Urinary bladder (tissue), 3 donors: ENCODE measurements at regions not wholly inside any gene's neighbourhood (a gene's known extent, or its start where the extent isn't known, plus 50 kb on each side); places are given as distances from the start of the nearest gene placed in this dataset.

Source experiments
- DNase-seq: peaks from one replicate; pipeline ENCODE4 v3.0.0-alpha.2; 2015; ENCODE audit errors: extremely low spot score
- H3K27ac ChIP-seq: one replicate; pipeline ENCODE4 v1.5.1; 2013; ENCODE audit warnings: low read depth, mild to moderate bottlenecking, moderate library complexity
- H3K36me3 ChIP-seq: one replicate; pipeline ENCODE4 v1.6.1; 2013; ENCODE audit warnings: mild to moderate bottlenecking, moderate library complexity; ENCODE audit not compliant: insufficient read depth
- H3K4me1 ChIP-seq: one replicate; pipeline ENCODE4 v1.6.1; 2013; ENCODE audit warnings: mild to moderate bottlenecking, moderate library complexity; ENCODE audit not compliant: insufficient read depth
- H3K4me3 ChIP-seq: one replicate; pipeline ENCODE4 v1.5.1; 2013; ENCODE audit warnings: low read depth, low read length
- WGBS: extraction: QIAGEN DNeasy Blood & Tissue Kit; methylation state at CpG from one replicate; pipeline ENCODE4 v1.1.7; 2013; 5-methylcytosine and 5-hydroxymethylcytosine counted together
- donor health status: healthy with polysubstance abuse.
- donor health status: healthy.

DNA sequence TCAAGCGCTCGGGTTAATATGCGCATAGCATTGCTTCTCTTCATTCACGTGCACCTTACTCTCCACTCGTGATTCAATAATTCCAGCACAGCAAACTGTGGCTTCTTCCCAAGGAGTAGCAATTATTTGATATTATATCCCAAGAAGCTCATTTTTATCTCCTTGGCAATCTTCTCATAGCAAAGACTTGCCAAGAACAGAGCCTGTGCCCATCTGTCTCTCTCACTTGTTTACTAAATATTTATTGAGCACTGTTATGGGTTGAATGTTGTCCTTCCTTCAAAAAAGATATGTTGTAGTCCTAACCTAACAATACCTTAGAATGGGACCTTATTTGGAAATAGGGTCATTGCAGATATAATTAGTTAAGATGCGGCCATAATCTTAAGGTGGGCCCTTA, 233.7 kb downstream of the TFCP2L1 start:
- 76% methylated on average over 6 of the region's 6 CpGs for WGBS
- Histone ChIP-seq H3K4me1 (no peaks in the 10 kb centered on the region), H3K27ac (no peak overlapping the region), H3K4me3 (no peak overlapping the region), H3K36me3 (no peaks in the 10 kb centered on the region)
- DNase-seq = no peak

DNA sequence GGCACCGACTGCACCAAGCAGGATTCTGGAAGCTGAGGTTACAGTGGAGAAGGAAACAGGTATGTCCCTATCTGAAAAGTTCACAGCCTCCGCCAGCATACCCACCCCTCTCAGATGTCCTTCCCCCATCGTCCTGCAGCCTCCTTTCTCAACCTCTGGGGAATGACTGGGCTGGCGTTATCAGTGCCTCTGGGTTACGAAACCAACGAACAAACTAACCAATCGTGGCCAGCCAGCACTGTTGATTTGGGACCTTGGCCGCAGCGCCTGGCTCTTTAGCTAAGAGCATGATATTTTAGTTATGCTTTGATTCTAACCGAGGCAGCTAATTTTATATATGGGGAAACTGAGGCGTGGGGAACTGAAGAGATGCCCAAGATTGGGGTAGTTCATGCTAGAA, 233.0 kb downstream of the TFCP2L1 start:
- WGBS = 82% methylated on average over 11 of the region's 11 CpGs
- Histone ChIP-seq H3K36me3 (no peaks in the 10 kb centered on the region), H3K4me1 (no peaks in the 10 kb centered on the region), H3K27ac (no peak overlapping the region), H3K4me3 (no peak overlapping the region)
- no peak for DNase-seq

DNA sequence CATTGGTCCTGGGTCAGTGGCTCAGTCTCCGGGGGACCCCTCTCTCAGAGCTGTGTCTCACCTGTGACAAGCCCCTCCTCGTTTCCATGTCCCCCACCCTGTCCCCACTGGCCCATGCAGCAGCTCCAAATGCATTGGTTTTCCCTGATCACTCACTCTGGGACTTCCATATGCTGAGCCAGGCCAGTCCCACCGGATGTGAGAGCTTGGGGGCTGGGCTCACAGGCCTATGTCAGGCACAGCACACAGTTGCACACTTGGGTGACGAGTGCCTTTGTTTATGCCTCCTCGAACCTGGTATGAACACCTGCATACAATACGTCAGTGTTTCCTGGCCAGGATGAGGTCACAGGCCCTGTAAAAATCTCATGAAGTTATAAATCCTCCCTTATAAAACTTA, 232.5 kb downstream of the TFCP2L1 start:
- no peaks in the 10 kb centered on the region for H3K36me3 ChIP-seq
- H3K4me1 ChIP-seq = no peaks in the 10 kb centered on the region
- no peak overlapping the region for H3K27ac ChIP-seq
- DNase-seq = no peak
- no peak overlapping the region for H3K4me3 ChIP-seq
- 64% methylated on average over 6 of the region's 6 CpGs for WGBS

DNA sequence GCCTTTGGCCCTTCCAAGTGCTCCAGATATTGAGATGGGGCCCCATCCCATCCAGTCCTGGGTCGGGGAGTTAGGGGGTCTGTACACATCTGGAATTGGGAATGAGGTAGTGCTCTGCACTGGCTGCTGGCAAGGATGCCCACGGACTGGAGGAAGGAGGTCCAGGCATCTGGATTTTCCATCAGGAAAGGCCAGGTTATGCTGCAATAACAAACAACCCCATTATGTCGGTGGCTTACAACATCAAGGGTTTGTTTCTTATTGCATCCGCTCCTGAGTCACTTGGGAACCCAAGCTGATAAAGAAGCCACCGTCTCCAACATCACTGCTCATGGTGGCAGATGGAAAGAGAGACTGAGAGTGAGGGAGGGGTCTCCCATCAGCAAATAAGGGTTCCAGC, 229.9 kb downstream of the TFCP2L1 start:
- Histone ChIP-seq H3K4me3 (no peak overlapping the region), H3K27ac (no peak overlapping the region), H3K4me1 (no peaks in the 10 kb centered on the region), H3K36me3 (no peaks in the 10 kb centered on the region)
- 95% methylated on average over 5 of the region's 5 CpGs for WGBS
- DNase-seq = no peak

DNA sequence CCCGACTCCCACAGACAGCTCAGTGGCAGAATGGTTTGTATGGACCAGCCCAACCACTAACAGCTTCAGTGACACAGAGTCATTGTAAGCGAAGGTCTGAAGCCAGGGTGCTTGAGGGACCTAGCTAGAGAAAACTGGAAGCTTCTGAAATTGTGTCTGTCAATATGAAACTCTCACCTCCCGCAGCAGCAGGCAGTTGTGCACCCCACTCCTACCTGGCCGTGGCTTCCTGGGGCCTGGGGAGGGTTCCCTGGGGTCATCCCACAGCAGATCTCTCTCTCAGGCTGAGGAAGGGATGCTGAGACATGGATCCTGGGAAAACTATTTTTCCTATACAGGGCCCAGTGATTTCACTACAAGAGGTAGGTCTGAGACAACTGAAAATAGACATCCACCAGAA, 229.5 kb downstream of the TFCP2L1 start:
- DNase-seq = no peak
- Histone ChIP-seq H3K27ac (no peak overlapping the region), H3K36me3 (no peaks in the 10 kb centered on the region), H3K4me3 (no peak overlapping the region), H3K4me1 (no peaks in the 10 kb centered on the region)
- WGBS = 81% methylated on average over 4 of the region's 4 CpGs

DNA sequence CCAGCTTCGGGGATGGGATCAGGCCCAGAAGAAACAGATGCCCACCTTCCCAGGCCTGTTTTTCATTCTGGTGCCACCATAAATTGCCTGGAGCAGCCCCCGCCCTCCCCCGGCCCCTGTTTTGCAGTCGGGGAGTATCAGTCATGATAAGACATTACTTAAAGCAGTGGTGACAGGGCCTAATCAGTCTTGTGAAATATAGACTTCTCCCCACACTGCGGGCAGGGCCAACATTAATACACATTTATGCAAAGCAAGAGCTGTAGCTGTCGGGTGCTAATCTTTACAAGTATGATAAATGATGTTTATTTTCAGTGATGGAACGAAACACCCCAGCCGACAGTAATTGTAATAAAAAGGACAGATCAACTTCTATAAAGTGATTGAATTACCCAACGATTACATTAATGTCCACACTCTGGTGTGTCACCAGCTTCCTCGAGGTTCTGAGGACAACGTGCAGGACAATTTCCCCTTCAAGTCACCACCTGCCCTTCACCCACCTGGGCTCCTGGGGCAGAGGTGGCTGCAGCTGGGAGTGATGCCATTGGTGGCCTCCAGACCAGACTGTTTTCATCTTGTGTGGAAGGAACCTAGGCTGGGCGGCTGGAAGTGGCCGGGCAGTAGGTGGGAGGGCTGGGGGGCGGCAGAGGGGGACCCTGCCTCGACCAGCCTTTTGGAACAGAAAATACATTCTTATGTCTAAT, 226.0 kb downstream of the TFCP2L1 start:
- Histone ChIP-seq H3K4me1 (no peaks in the 10 kb centered on the region), H3K27ac (no peak overlapping the region), H3K36me3 (no peaks in the 10 kb centered on the region), H3K4me3 (no peak overlapping the region)
- 83% methylated on average over 15 of the region's 15 CpGs for WGBS
- DNase-seq = no peak

DNA sequence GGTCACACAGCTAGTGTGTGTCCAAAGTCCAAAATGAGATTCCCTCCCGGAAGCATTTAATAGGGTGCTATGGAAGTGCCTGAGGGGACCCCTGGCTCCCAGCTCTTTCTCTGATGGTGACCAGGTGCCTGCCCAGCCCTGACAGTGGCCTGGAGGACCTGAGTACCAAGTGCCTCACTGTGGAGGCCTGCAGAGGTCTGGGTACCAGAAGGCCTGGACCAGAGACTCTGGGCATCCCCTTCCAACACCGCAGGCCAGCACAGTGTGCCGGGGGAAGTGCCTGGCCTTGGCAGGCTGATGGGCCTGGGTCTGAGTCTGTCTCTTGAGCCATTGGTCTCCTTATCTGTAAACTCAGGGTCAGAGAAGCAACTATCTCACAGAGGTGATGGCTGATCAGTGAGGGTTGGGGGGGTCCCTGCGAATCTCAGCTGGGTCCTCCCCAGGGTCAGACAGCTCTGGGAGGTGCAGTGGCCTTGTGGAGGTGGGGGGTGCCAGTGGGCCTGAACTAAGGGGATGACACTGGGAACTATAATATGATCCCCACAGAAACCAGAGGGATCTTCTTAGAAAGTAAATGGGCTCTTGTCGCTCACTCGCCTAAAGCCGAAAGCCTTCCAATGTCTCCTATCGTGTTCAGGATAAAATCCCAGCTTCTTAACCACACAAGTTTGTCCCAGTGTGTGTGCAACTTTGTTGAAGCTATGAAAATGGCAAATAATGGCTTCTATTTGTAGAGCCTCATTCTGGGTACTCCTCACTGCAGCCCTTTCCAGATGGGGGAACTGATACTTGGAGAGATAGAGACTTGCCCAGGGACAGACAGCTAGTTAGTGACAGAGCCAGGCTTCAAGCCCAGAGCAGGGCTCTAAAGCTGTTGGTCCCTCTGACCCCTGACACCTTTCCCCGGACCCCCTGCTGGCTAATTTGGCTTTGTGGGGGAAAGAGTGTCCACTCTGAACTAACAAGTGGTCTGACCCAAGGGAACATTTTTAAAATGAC, 225.1 kb downstream of the TFCP2L1 start:
- no peak overlapping the region for H3K27ac ChIP-seq
- DNase-seq = no peak
- H3K4me1 ChIP-seq = no peaks in the 10 kb centered on the region
- no peak overlapping the region for H3K4me3 ChIP-seq
- no peaks in the 10 kb centered on the region for H3K36me3 ChIP-seq
- WGBS = 95% methylated on average over 9 of the region's 9 CpGs

DNA sequence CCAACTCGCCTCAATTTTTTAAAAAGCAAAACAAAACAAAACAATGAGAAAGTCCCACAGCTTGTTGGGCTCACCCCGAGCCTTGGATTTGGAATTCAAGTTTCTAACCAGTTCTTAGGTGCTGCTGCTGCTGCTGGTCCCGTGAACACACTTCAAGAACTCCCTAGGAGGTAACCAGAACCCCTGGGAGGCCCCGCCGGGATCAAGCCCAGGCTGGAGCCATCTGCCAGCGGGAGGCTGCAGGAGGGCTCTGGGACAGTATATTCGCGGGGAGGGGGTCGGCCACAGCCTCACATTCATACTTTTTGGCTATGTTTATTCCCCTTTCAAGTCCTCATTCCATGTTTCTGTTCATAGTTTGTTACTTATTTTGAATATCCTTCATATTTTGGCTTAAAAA, 223.4 kb downstream of the TFCP2L1 start:
- DNase-seq = no peak
- WGBS = 72% methylated on average over 9 of the region's 9 CpGs

DNA sequence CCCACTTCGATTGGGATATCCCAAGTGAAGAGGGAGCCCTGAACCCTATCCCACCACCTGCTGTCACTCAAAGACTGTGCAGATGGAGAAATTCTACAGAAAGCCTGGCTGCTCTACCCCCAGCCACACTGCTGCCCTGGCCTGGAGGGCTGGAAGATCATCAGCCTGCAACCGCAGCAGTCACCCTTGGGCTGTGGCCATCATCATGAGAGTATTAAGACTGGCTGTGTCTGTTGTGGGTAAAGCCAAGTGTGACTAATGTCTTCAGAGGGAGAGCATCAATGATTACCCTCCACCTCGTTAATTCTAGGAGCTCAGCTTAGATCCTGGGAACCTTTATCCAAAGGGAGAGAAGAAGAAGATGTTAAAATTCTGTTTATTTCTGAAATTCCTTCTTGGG, 221.5 kb downstream of the TFCP2L1 start:
- H3K4me3 ChIP-seq = no peak overlapping the region
- 91% methylated on average over 3 of the region's 3 CpGs for WGBS
- no peak overlapping the region for H3K27ac ChIP-seq
- no peak for DNase-seq
- H3K36me3 ChIP-seq = no peaks in the 10 kb centered on the region
- no peaks in the 10 kb centered on the region for H3K4me1 ChIP-seq

More for the DNA sequence above, 223.4 kb downstream of the TFCP2L1 start:
- Histone ChIP-seq H3K4me3 (no peak overlapping the region), H3K36me3 (no peaks in the 10 kb centered on the region), H3K27ac (no peak overlapping the region), H3K4me1 (no peaks in the 10 kb centered on the region)

DNA sequence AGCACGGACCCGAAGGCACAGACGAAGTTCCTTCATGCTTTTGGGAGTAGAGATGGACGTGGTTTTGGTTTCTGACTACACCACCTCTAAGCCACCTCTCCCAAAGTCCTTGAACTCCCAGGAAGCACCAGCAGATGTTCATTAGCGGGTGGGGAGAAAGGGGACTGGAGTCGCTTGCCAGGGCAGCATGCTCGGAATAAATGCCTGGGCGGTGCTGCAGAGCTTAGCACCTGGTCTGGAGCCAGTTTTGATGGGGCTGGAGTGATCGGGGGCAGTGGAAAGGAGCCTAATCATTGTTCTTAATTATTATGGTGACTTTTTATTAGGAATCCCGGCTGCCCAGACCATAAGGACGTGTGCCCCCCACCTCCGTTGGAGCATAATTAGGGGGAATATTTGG, 220.8 kb downstream of the TFCP2L1 start:
- H3K36me3 ChIP-seq = no peaks in the 10 kb centered on the region
- no peak overlapping the region for H3K27ac ChIP-seq
- WGBS = 74% methylated on average over 12 of the region's 12 CpGs
- no peak for DNase-seq
- no peaks in the 10 kb centered on the region for H3K4me1 ChIP-seq
- H3K4me3 ChIP-seq = no peak overlapping the region

DNA sequence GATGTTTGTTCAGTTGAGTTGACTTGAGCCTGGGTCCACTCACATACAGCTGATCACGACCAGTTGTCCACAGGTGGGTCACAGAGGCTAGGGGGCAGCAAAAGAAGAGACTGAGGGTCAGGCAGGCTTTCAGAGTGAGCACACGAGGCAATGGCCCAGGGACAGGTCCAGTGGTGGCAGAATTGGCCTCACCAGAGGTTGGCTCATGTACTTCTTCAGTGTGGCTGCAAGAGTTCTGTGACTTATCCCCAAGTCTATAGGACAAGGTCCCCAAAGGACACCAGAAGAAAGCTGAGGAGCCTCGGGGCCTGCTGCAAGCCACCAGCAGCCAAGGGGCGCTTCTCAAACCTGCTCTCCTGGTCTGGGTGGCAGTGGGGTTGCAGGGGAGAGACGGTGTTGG, 219.8 kb downstream of the TFCP2L1 start:
- Histone ChIP-seq H3K4me1 (no peaks in the 10 kb centered on the region), H3K27ac (no peak overlapping the region), H3K36me3 (no peaks in the 10 kb centered on the region), H3K4me3 (no peak overlapping the region)
- 90% methylated on average over 5 of the region's 5 CpGs for WGBS
- DNase-seq = no peak

DNA sequence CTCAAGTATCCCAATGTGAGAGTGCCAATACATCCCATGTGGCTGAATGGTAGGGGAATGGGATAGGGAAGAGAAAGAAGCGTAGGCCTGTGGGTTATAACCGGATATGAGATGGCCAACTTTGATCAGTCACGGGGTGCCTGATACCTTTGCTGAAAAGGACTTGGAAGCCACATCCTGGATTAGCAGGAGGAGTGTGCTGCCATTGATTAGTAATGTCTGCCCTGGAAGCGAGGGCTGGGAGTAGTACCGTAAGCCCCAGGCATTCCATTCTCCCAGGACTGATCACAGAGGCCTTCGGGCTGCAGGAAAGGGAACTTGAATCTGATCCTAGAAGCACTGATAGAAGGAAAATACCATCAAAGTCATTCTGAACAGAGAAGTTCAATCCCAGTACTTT, 218.5 kb downstream of the TFCP2L1 start:
- no peaks in the 10 kb centered on the region for H3K4me1 ChIP-seq
- no peaks in the 10 kb centered on the region for H3K36me3 ChIP-seq
- H3K27ac ChIP-seq = no peak overlapping the region
- WGBS = 91% methylated on average over 6 of the region's 6 CpGs
- no peak for DNase-seq
- no peak overlapping the region for H3K4me3 ChIP-seq

DNA sequence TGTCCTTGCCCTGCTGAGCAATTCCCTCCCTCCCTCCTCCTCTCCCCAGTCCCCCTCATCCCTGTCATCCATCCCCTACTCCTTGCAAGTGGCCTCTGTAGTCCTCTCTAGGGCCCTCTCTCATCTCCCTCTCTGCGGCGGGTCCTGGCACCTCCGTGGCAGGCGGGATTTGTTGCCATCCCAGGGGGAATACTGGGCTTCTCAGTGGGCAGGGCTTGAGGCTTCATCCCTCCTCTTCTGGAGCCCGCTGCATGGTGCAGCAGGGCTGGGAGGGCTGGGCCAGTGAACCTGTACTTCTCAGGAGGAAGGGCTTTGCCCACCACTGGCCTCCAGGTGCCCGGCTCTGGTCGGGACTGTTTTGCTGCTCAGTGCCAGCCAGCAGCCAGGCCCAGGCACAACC, 216.2 kb downstream of the TFCP2L1 start:
- WGBS = 92% methylated on average over 7 of the region's 7 CpGs
- H3K4me3 ChIP-seq = no peak overlapping the region
- H3K36me3 ChIP-seq = no peaks in the 10 kb centered on the region
- no peak overlapping the region for H3K27ac ChIP-seq
- H3K4me1 ChIP-seq = no peaks in the 10 kb centered on the region
- no peak for DNase-seq

DNA sequence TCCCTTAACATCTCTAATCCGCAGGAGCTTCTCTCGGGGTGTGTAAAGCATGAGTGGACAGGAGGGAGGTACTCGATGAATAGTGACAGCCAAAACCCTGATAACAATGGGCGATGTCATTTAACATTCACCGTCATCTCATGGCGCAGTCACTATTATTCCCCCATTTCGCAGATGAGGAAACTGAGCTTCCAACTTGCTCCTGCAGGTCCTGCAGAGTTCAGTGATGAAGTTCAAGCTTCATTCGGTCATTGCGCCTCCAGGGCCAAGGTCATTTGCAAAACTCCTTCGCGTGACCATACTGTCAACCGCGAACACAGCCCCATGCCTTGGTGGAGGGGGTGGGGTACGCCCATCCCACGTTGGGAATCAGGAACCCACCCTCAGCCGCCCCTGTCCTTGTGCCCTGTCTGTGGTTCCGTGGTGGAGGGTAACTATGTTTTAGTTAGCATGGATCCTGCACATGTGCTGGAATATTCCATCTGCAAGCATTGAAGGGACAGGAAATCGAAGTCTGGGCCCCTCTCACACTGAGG, 215.5 kb downstream of the TFCP2L1 start:
- DNase-seq = no peak
- 97% methylated on average over 18 of the region's 18 CpGs for WGBS
- no peak overlapping the region for H3K27ac ChIP-seq
- no peak overlapping the region for H3K4me3 ChIP-seq
- no peaks in the 10 kb centered on the region for H3K4me1 ChIP-seq
- no peaks in the 10 kb centered on the region for H3K36me3 ChIP-seq
